H9 (cell line): ENCODE measurements at regions not wholly inside any gene's neighbourhood (a gene's known extent, or its start where the extent isn't known, plus 50 kb on each side); places are given as distances from the start of the nearest gene placed in this dataset.

Experiments used
- DNase-seq: peaks from one replicate; pipeline ENCODE4 v3.0.0-alpha.2; 2017
- H2AFZ ChIP-seq: one replicate; pipeline ENCODE4 v1.6.1; 2013; ENCODE audit warnings: mild to moderate bottlenecking, low read length, control low read depth, moderate library complexity
- H2AK5ac ChIP-seq: 2 replicates; pipeline ENCODE4 v1.6.1; 2013; ENCODE audit warnings: low read length, control low read depth, mixed read lengths; ENCODE audit not compliant: insufficient read length
- H2BK120ac ChIP-seq: one replicate; pipeline ENCODE4 v1.6.1; 2013; ENCODE audit warnings: low read depth, mild to moderate bottlenecking, low read length, control low read depth, inconsistent platforms; ENCODE audit not compliant: poor library complexity, severe bottlenecking
- H2BK12ac ChIP-seq: 2 replicates; pipeline ENCODE4 v1.6.1; 2013; ENCODE audit warnings: low read length, control low read depth, mixed read lengths, low read depth; ENCODE audit not compliant: insufficient read length
- H2BK15ac ChIP-seq: 2 replicates; pipeline ENCODE4 v1.6.1; 2013; ENCODE audit warnings: low read depth, low read length, control low read depth
- H2BK20ac ChIP-seq: one replicate; pipeline ENCODE4 v1.6.1; 2013; ENCODE audit warnings: low read depth, mild to moderate bottlenecking, low read length, control low read depth, inconsistent platforms; ENCODE audit not compliant: poor library complexity, severe bottlenecking
- H2BK5ac ChIP-seq: 2 replicates; pipeline ENCODE4 v1.6.1; 2013; ENCODE audit warnings: low read length, control low read depth, mixed read lengths; ENCODE audit not compliant: insufficient read length
- H3K14ac ChIP-seq: 2 replicates; pipeline ENCODE4 v1.6.1; 2013; ENCODE audit warnings: low read length, control low read depth; ENCODE audit not compliant: insufficient read depth
- H3K18ac ChIP-seq: 2 replicates; pipeline ENCODE4 v1.6.1; 2013; ENCODE audit warnings: low read depth, mild to moderate bottlenecking, mixed read lengths, low read length, control low read depth; ENCODE audit not compliant: insufficient read length
- H3K23ac ChIP-seq: 2 replicates; pipeline ENCODE4 v1.6.1; 2013; ENCODE audit warnings: low read length, control low read depth, mixed read lengths, low read depth; ENCODE audit not compliant: insufficient read length
- H3K23me2 ChIP-seq: 2 replicates; pipeline ENCODE4 v1.6.1; 2013; ENCODE audit warnings: low read depth, mild to moderate bottlenecking, mixed read lengths, low read length, control low read depth; ENCODE audit not compliant: insufficient read length, poor library complexity, severe bottlenecking
- H3K27ac ChIP-seq: 2 replicates; pipeline ENCODE4 v1.5.1; 2013; ENCODE audit warnings: low read length, control low read depth, mixed read lengths, low read depth; ENCODE audit not compliant: insufficient read length
- H3K27me3 ChIP-seq: 2 replicates; pipeline ENCODE4 v1.6.1; 2013; ENCODE audit warnings: low read length, control low read depth, inconsistent platforms; ENCODE audit not compliant: insufficient read depth
- H3K4ac ChIP-seq: 2 replicates; pipeline ENCODE4 v1.6.1; 2013; ENCODE audit warnings: low read depth, mild to moderate bottlenecking, control low read depth, inconsistent platforms, low read length, moderate library complexity
- H3K4me1 ChIP-seq: 2 replicates; pipeline ENCODE4 v1.6.1; 2013; ENCODE audit warnings: low read length, control low read depth, inconsistent platforms; ENCODE audit not compliant: insufficient read depth
- H3K4me2 ChIP-seq: 2 replicates; pipeline ENCODE4 v1.6.1; 2013; ENCODE audit warnings: low read length, control low read depth, mixed read lengths; ENCODE audit not compliant: insufficient read length, insufficient read depth
- H3K56ac ChIP-seq: 2 replicates; pipeline ENCODE4 v1.6.1; 2013; ENCODE audit warnings: low read depth, mild to moderate bottlenecking, mixed read lengths, low read length, control low read depth; ENCODE audit not compliant: insufficient read length
- H3K79me1 ChIP-seq: 2 replicates; pipeline ENCODE4 v1.6.1; 2013; ENCODE audit warnings: low read depth, mild to moderate bottlenecking, moderate library complexity, low read length, control low read depth, inconsistent platforms; ENCODE audit not compliant: insufficient read depth, poor library complexity, severe bottlenecking
- H3K79me2 ChIP-seq: 2 replicates; pipeline ENCODE4 v1.6.1; 2013; ENCODE audit warnings: low read length, control low read depth, inconsistent platforms; ENCODE audit not compliant: insufficient read depth
- H3K9ac ChIP-seq: 2 replicates; pipeline ENCODE4 v1.6.1; 2013; ENCODE audit warnings: low read length, control low read depth, mixed read lengths; ENCODE audit not compliant: insufficient read length; ENCODE audit errors: extremely low read depth
- H3K9me3 ChIP-seq: one replicate; pipeline ENCODE4 v1.6.1; 2013; ENCODE audit warnings: low read depth, low read length, inconsistent platforms; ENCODE audit not compliant: control insufficient read depth
- H3T11ph ChIP-seq: one replicate; pipeline ENCODE4 v1.6.1; 2013; ENCODE audit warnings: mild to moderate bottlenecking, low read length, control low read depth, inconsistent platforms
- H4K20me1 ChIP-seq: one replicate; pipeline ENCODE4 v1.6.1; 2013; ENCODE audit not compliant: control insufficient read depth, insufficient read length, insufficient read depth
- H4K5ac ChIP-seq: 2 replicates; pipeline ENCODE4 v1.6.1; 2013; ENCODE audit warnings: low read depth, mild to moderate bottlenecking, mixed read lengths, low read length, control low read depth; ENCODE audit not compliant: insufficient read length
- H4K8ac ChIP-seq: replicated peaks from 2 replicates; pipeline ENCODE4 v1.6.1; 2013; ENCODE audit warnings: low read length, control low read depth, mixed read lengths, low read depth; ENCODE audit not compliant: insufficient read length
- H4K91ac ChIP-seq: 2 replicates; pipeline ENCODE4 v1.6.1; 2013; ENCODE audit warnings: low read depth, mild to moderate bottlenecking, moderate library complexity, mixed read lengths, low read length, control low read depth; ENCODE audit not compliant: insufficient read length
- H3K27ac Mint-ChIP-seq, 3 experiments: 2 replicates in 2 of 3; 3 replicates in 1 of 3; pipeline ENCODE4 v1.8.0; 2020 to 2021; ENCODE audit warnings: mixed read lengths in 3 of 3, mild to moderate bottlenecking in 1 of 3, moderate library complexity in 1 of 3
- H3K27me3 Mint-ChIP-seq: 2 replicates; pipeline ENCODE4 v1.8.0; 2021; ENCODE audit warnings: low read depth, mild to moderate bottlenecking, moderate library complexity, mixed read lengths
- H3K36me3 Mint-ChIP-seq, 3 experiments: 2 replicates in 2 of 3; 3 replicates in 1 of 3; pipeline ENCODE4 v1.8.0; 2020 to 2021; ENCODE audit warnings: low read depth in 3 of 3, mixed read lengths in 3 of 3; ENCODE audit not compliant: insufficient read depth in 1 of 3
- H3K4me1 Mint-ChIP-seq, 2 experiments: 2 replicates each; pipeline ENCODE4 v1.8.0; 2020; ENCODE audit warnings: mixed read lengths in 2 of 2
- H3K4me3 Mint-ChIP-seq, 2 experiments: 2 replicates in 1 of 2; 3 replicates in 1 of 2; pipeline ENCODE4 v1.8.0; 2020 to 2021; ENCODE audit warnings: mild to moderate bottlenecking in 2 of 2, mixed read lengths in 2 of 2, moderate library complexity in 1 of 2
- H3K9me3 Mint-ChIP-seq, 2 experiments: 2 replicates in 1 of 2; 3 replicates in 1 of 2; pipeline ENCODE4 v1.8.0; 2020; ENCODE audit warnings: mild to moderate bottlenecking in 2 of 2, mixed read lengths in 2 of 2, moderate library complexity in 1 of 2
- CTCF ChIP-seq: fragments of 200-600 bp; sonication (generic); conservative IDR thresholded peaks from 3 replicates; pipeline ENCODE4 v1.8.0; 2021; ENCODE audit warnings: antibody characterized with exemption, mild to moderate bottlenecking
- WGBS: extraction: QIAGEN DNeasy Blood & Tissue Kit; methylation state at CpG from one replicate; pipeline ENCODE4 v1.1.7; 2013; ENCODE audit warnings: missing lambda C conversion rate, low lambda C conversion rate, mixed read lengths; ENCODE audit not compliant: insufficient read length; ENCODE audit errors: extremely low coverage; 5-methylcytosine and 5-hydroxymethylcytosine counted together

- DNase-seq: no peak
- Mint-ChIP-seq H3K9me3 (no peaks in the 10 kb centered on the region), H3K27me3 (peaks cover 1% of the 10 kb centered on the region), H3K4me3 (no peak overlapping the region), H3K27ac (no peak overlapping the region), H3K36me3 (no peaks in the 10 kb centered on the region), H3K4me1 (peaks cover 22 to 31% of the 10 kb centered on the region in 2 experiments)
- Histone ChIP-seq H3T11ph (no peak overlapping the region), H3K79me1 (no peaks in the 10 kb centered on the region), H3K27me3 (no peaks in the 10 kb centered on the region), H3K9me3 (no peaks in the 10 kb centered on the region), H2BK5ac (no peak overlapping the region), H2BK12ac (no peak overlapping the region), H4K20me1 (no peaks in the 10 kb centered on the region), H3K4ac (no peak overlapping the region), H3K4me2 (no peak overlapping the region), H3K56ac (no peak overlapping the region), H4K91ac (no peak overlapping the region), H2BK15ac (no peak overlapping the region), H2AFZ (no peak overlapping the region), H3K23me2 (no peaks in the 10 kb centered on the region), H3K14ac (no peak overlapping the region; the same call in 1 of the 2 replicates), H3K79me2 (no peaks in the 10 kb centered on the region), H2BK120ac (no peak overlapping the region), H4K8ac (no peak overlapping the region), H3K18ac (no peak overlapping the region), H3K23ac (no peak overlapping the region), H2BK20ac (no peak overlapping the region), H3K9ac (no peak overlapping the region), H2AK5ac (no peak overlapping the region), H3K4me1 (no peaks in the 10 kb centered on the region; the same call in 1 of the 2 replicates), H3K27ac (no peak overlapping the region), H4K5ac (no peak overlapping the region)
- WGBS: no CpG with 5 or more reads among the region's 8 CpGs
- no peak for TF ChIP-seq CTCF
These were observed 198.3 kb downstream of the AUH start for GRCh38 chr9:91163444-91163772.
